COLO668 (cell line): ENCODE measurements at regions not wholly inside any gene's neighbourhood (a gene's known extent, or its start where the extent isn't known, plus 50 kb on each side); places are given as distances from the start of the nearest gene placed in this dataset.
A peak's percentile ranks its signal among the peaks of the same experiment; 100 is the strongest.

Experiments used
- DNase-seq: peaks from one replicate; lab custom pipeline; 2025; ENCODE audit not compliant: unreplicated experiment; lab: John Stamatoyannopoulos, UW

- no peak for DNase-seq
Measured at GRCh38 chr1:42096554-42096953, 56.7 kb upstream of the GUCA2B start.

DNA sequence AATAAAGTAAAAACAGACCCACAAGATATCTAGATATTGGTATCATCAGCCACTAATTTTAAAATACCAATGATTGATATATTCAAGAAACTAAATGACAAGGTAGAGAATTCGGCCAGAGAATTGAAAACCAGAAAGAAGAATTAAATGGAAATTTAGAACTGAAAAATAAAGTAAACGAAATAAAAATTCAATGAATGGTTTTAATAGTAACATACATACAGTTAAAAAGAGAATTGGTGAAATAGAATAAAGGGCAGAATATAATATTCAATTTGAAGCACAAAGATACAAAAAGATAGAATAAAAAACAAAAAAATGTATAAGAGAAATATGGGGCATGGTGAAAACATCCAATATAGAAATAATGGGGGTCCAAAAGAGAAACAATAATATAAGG, 64.0 kb upstream of the GUCA2B start:
- DNase-seq, result no peak

- DNase-seq, result no peak
Measured at GRCh38 chr1:42086146-42086545, 67.1 kb upstream of the GUCA2B start.

DNA sequence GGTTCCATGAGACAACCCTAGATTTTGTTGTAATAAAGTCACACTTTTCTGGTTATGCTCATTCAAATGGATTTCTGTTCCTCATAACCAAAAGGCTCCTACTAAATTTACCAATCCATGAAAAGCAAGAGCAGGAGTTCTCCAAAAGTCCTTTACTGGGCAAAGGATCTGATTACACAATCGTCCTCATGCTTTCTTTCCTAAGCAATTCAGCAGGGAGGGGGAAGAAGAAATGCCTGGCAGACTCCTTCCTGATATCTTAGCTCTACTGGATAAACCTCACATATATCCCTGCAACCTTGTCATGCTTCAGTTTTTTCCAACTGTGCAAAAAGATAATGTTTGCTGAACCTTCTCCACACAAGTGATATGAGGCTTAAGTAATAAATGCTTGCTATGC, 67.6 kb upstream of the GUCA2B start:
- DNase-seq, result no peak

GRCh38 chr1:42081475-42081874, 71.7 kb upstream of the GUCA2B start:
- peak; percentile 82 for DNase-seq

GRCh38 chr1:42075179-42075578, 78.0 kb upstream of the GUCA2B start:
- DNase-seq, result no peak

DNA sequence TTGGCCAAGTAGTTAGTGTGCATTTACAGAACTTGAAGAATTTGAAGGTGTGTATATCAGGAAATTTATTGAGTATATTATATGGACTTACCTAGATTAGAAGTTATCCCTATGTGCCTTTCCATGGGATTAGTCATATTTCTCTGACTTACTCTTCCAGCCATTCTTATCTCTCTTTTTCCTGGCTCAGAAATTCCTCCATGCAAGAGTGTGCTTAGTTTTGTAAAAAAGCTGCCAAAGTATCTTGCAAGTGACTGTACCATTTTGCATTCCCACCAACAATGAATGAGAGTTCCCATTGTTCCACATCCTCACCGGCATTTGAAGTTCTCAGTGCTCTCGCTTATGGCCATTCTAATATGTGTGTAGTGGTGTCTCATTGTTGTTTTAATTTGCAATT, 82.2 kb upstream of the GUCA2B start:
- DNase-seq, result no peak

GRCh38 chr1:42057800-42058199, 95.4 kb upstream of the GUCA2B start:
- DNase-seq, result no peak

- DNase-seq, result no peak
Measured at GRCh38 chr1:42056460-42056859, 96.8 kb upstream of the GUCA2B start.

- no peak for DNase-seq
Measured at GRCh38 chr1:42055061-42055460, 98.1 kb upstream of the GUCA2B start.

DNA sequence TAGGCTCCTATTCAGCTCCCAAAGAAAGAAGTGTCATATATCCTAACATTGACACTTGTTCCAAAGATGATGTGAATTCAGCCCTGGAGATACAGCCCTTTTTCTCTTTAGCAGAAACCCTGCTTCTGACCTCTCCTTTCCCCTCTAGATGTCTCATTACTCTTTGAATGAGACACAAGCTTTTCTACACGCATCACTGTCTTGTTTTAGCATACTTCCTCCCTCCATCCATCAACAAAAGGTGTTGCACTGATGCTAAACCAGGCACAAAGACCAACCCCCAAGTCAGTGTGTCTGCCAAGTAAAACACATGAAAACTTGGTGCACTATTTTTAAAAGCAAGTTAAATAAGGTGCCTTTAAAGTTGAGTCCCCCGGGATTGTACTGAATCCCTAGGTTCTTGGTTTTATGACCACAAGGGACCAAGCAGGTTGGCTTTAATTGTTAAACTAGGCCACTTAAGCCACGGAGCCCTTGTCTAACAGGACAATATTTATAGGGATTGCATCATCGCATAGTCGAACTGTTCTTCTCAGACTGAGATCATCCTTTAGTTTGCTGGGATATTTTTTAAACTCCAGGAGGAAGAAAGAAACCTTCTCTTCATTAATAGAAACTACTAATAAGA, 101.0 kb upstream of the GUCA2B start:
- DNase-seq, result no peak

DNA sequence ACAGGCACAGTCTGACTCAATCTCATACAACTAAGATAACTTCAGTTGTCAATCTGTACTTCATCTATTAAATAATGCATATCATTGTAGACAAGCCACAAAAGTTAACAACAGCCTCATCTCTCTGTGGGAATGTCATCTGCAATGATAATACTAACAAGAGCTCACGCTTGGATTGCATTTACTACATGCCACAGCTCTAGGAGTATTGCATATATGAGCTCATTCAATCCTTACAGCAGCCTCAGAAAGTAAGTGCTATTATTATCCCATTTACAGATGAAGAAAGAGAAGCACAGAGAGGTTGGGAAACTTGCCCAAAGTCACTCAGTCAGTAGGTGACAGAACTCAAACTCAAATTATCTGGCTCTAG, 105.7 kb upstream of the GUCA2B start:
- DNase-seq, result no peak

DNA sequence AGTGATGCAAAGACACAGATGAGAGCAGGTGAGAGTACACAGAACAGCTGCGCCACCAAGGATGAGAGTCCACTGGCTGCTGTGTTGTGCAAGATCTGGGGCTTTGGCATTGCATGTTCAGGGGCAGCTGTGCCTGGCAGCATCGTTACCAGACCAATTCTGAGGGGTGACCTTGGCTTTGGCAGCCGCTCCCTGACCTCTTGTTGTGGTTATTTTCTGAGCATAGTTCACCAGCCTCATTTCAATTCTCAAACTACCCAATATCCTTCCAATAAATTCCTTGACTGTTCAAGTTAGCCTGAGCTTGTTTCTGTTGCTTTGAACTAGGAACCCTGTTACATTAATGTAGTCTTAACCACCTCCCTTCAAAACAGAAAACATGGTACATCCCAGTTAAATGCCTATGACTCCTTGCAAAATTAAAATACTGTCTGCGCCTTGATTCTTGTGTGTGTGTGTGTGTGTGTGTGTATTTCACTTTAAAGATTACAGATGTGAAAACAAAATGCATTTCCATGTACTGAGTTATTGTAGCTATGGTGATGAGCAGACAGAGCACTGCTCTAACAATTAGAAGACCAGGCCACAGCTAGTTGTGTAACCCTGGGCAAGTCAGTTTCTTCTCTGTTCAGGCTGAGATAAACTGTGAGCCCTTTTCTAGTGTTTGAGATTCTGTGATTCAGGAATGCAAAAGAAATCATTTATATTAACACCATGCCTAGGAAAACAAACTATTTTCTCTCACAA, 106.3 kb upstream of the GUCA2B start:
- peak; percentile 44 for DNase-seq

GRCh38 chr1:42044346-42044745, 108.9 kb upstream of the GUCA2B start:
- DNase-seq, result no peak

DNA sequence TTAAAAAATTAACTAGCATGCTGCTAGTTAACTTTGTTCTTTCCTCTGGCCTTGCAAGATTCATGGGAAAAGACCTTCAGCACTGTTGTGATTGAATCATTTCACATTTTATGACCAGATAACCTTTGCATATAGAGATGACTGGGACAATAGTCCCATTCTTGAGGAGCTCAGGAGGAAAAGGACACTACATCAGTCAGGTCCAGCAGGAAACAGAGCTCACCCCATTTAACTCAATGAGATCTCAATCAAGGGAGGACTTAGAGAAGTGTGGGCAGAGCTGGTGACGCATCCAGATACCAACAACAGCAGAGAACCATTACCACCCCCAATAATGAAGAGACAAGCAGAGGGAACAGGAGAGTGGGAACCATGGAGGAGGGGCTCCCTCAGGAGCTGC, 109.4 kb upstream of the GUCA2B start:
- no peak for DNase-seq

GRCh38 chr1:42043182-42043581, 110.0 kb upstream of the GUCA2B start:
- no peak for DNase-seq

- DNase-seq, result no peak
Measured at GRCh38 chr1:42041031-42041430, 112.2 kb upstream of the GUCA2B start.

DNA sequence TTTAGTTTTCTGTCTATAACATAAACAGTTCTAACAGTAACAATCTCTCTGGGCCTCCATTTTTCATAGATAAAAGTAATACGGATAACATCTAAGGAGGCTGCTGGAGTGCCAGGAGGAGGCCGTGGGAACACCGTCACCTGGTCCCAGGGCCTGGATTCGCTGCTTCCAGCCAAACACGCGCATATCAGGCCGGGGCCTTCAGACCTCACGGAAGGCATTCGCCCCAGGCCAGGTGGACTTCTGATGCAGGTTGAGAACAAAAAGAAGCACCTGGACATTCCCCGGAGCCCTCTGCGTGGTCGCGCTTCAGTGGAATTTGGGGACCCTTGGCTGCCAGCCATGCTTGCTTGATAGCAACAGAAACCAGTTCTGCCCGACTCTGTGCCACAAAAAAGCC, 113.1 kb upstream of the GUCA2B start:
- peak; percentile 66 for DNase-seq

DNA sequence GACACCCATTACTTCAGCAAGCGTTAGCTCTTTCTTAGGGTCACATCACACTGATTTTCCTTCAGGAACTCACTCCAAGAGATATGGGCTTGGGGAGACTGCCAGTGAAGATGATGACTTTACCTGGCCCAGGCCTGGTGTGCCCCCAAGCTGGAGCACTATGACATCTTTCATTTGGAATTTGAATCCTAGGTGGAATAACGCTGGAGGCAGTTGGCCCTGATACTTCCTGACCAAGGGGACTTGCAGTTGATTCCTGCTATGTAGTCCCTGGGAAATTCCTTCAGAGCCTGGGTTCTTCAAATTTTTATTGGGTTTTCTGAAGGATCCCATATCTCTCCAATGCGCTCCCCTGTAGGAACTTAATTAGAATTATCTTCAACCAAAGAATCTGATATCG, 114.9 kb upstream of the GUCA2B start:
- no peak for DNase-seq

DNA sequence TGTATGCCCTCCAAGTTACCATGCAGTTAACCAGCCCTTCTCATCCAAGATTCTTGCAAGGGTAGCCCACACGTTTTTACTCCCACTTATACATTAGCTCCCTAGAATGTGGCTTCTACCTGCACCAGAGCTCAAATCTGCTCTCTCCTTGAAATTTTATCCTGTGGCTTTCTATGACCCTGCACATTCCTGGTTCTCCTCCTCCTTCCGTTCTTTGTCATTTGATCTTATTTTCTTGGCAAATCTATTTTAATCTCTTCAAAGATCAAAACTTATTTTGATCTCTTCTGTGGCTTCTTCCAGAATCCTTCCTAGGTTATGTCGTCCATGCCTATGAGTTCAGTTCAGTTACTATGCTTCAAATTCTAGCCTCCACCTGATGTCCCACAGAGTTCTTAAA, 115.6 kb upstream of the GUCA2B start:
- DNase-seq, result no peak

GRCh38 chr1:42037161-42037560, 116.0 kb upstream of the GUCA2B start:
- no peak for DNase-seq

DNA sequence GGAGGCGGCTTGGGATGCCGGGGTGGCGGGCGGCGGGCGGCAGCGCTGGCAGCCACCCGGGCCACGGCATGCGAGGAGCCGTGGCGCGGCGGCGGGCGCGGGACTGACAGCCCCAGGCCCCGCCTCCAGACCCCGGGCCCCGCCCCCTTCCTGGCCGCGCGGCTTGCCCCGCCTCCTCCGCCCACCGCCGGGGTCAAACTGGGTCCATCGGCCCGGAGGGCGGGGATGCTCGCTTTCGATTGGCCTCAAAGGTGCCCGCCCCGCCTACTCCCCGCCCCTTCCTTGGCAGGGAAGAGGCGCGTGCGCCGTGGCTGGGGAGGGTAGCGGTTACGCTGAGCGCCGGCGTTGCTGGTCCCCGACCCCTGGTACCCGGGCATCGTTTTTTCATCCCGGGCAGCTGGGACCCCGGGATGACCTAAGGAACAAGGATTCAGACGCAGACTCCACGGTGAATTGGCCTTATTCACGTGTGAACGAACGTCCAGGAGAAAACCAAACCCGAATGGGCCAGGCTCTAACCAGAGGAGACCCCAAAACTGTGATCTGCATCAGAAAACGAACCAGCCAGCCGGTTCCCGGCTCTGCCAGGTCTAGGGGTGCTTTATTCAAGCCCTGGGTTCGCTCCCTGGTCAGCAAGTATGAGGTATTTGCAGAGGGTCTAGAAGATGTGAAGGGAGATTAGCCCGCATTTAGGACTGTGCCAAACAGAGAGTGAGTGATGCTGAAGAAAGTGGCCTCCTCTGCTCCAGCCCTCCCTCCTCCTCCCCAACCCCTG, 117.2 kb upstream of the GUCA2B start:
- peak; percentile 100 for DNase-seq
